Ishikawa (cell line): ENCODE measurements at regions not wholly inside any gene's neighbourhood (a gene's known extent, or its start where the extent isn't known, plus 50 kb on each side); places are given as distances from the start of the nearest gene placed in this dataset.

Experiments
- CEBPB ChIP-seq: IDR thresholded peaks from 2 replicates; pipeline ENCODE4 v1.6.1; 2012
- CREB1 ChIP-seq: IDR thresholded peaks from 2 replicates; pipeline ENCODE4 v1.6.1; 2012; ENCODE audit warnings: low read depth
- EGR1 ChIP-seq: IDR thresholded peaks from 2 replicates; pipeline ENCODE4 v1.6.1; 2012
- EP300 ChIP-seq: IDR thresholded peaks from 2 replicates; pipeline ENCODE4 v1.6.1; 2012; ENCODE audit warnings: borderline replicate concordance
- FOXM1 ChIP-seq: IDR thresholded peaks from 2 replicates; pipeline ENCODE4 v1.6.1; 2012; ENCODE audit warnings: low read depth, borderline replicate concordance
- RAD21 ChIP-seq: IDR thresholded peaks from 2 replicates; pipeline ENCODE4 v1.6.1; 2012; ENCODE audit warnings: low read depth
- TAF1 ChIP-seq: IDR thresholded peaks from 2 replicates; pipeline ENCODE4 v1.6.1; 2012; ENCODE audit warnings: low read depth, mild to moderate bottlenecking
- YY1 ChIP-seq: IDR thresholded peaks from 2 replicates; pipeline ENCODE4 v1.6.1; 2012; ENCODE audit warnings: low read depth
- ZBTB7A ChIP-seq: IDR thresholded peaks from 2 replicates; pipeline ENCODE4 v1.6.1; 2012; ENCODE audit warnings: low read depth
- TF ChIP-seq, protein P1 (sequence below): IDR thresholded peaks from 2 replicates; pipeline ENCODE4 v1.6.1; 2012; ENCODE audit warnings: low read depth, mild to moderate bottlenecking
- TF ChIP-seq, protein P2 (sequence below): IDR thresholded peaks from 2 replicates; pipeline ENCODE4 v1.6.1; 2012
- TF ChIP-seq, protein P3 (sequence below): IDR thresholded peaks from 2 replicates; pipeline ENCODE4 v1.6.1; 2012

DNA sequence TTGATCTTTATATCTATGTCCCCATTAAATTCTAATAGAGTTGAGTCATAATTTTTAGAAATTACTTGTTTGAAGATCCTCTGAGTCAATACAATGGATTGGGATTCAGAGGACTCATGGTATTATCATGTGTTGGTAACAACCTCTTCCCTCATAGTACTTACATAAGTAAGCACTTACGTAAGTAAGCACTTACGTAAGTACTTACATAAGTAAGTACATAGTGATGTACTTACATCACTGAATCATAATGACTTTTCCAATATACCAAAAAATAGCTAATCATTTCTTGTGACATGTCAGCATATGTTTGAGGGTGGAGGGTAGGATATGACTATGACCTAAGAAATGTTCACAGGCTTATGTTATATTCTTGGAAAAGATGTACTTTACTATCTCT lies 740.5 kb downstream of the SORCS1 start:
- TF ChIP-seq FOXM1 (no peak), YY1 (no peak), EGR1 (no peak), CREB1 (no peak), TAF1 (no peak), ZBTB7A (no peak), RAD21 (no peak), EP300 (no peak), CEBPB (no peak)
- TF ChIP-seq, protein P1, sequence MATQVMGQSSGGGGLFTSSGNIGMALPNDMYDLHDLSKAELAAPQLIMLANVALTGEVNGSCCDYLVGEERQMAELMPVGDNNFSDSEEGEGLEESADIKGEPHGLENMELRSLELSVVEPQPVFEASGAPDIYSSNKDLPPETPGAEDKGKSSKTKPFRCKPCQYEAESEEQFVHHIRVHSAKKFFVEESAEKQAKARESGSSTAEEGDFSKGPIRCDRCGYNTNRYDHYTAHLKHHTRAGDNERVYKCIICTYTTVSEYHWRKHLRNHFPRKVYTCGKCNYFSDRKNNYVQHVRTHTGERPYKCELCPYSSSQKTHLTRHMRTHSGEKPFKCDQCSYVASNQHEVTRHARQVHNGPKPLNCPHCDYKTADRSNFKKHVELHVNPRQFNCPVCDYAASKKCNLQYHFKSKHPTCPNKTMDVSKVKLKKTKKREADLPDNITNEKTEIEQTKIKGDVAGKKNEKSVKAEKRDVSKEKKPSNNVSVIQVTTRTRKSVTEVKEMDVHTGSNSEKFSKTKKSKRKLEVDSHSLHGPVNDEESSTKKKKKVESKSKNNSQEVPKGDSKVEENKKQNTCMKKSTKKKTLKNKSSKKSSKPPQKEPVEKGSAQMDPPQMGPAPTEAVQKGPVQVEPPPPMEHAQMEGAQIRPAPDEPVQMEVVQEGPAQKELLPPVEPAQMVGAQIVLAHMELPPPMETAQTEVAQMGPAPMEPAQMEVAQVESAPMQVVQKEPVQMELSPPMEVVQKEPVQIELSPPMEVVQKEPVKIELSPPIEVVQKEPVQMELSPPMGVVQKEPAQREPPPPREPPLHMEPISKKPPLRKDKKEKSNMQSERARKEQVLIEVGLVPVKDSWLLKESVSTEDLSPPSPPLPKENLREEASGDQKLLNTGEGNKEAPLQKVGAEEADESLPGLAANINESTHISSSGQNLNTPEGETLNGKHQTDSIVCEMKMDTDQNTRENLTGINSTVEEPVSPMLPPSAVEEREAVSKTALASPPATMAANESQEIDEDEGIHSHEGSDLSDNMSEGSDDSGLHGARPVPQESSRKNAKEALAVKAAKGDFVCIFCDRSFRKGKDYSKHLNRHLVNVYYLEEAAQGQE, result no peak
- TF ChIP-seq, protein P2, sequence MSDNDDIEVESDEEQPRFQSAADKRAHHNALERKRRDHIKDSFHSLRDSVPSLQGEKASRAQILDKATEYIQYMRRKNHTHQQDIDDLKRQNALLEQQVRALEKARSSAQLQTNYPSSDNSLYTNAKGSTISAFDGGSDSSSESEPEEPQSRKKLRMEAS, result no peak
- TF ChIP-seq, protein P3, sequence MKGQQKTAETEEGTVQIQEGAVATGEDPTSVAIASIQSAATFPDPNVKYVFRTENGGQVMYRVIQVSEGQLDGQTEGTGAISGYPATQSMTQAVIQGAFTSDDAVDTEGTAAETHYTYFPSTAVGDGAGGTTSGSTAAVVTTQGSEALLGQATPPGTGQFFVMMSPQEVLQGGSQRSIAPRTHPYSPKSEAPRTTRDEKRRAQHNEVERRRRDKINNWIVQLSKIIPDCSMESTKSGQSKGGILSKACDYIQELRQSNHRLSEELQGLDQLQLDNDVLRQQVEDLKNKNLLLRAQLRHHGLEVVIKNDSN, result no peak
